ENCODE measurements at regions not wholly inside any gene's neighbourhood (a gene's known extent, or its start where the extent isn't known, plus 50 kb on each side); places are given as distances from the start of the nearest gene placed in this dataset.

DNA sequence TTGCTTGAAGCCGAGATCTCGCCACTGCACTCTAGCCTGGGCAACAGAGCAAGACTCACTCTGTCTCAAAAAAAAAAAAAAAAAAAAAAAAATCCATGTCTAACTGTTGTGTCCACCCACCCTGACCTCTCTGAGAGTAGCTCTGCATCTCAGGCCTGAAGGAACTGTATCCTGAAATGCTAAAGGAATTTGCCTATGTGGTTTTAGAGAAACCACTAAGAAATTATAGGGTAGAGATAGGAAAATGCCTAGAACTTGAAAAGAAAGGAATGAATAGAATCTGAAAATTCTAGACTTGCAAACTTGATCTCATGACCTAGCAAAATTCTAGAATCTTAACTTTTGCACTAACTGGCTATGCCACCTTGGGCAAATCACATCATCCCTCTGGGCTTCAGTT lies 217.5 kb upstream of the ROPN1 start:
- Mint-ChIP-seq H3K27ac (ENCODE audit: low read depth, unreplicated experiment) (no peak overlapping the region), H3K9me3 (ENCODE audit: unreplicated experiment) (no peaks in the 10 kb centered on the region), H3K27me3 (ENCODE audit: insufficient read depth, unreplicated experiment) (peaks cover 98% of the 10 kb centered on the region), H3K4me1 (ENCODE audit: insufficient read depth, unreplicated experiment) (no peaks in the 10 kb centered on the region), H3K36me3 (ENCODE audit: insufficient read depth, unreplicated experiment) (no peaks in the 10 kb centered on the region), H3K4me3 (ENCODE audit: unreplicated experiment) (no peak overlapping the region)
- BruUV-seq (replicated peaks): no TSS peak
- intact Hi-C loops (cut with micrococcal nuclease): no loop called here
- ChIA-PET CTCF (interaction anchor here (0.6 to 0.7 kb wide), 2 partner anchors 9 to 524 kb away, joined by 3 to 4 read pairs; no protein-coding TSS in a partner anchor), POLR2A (no interaction called here)
- TF ChIP-seq, protein P1, sequence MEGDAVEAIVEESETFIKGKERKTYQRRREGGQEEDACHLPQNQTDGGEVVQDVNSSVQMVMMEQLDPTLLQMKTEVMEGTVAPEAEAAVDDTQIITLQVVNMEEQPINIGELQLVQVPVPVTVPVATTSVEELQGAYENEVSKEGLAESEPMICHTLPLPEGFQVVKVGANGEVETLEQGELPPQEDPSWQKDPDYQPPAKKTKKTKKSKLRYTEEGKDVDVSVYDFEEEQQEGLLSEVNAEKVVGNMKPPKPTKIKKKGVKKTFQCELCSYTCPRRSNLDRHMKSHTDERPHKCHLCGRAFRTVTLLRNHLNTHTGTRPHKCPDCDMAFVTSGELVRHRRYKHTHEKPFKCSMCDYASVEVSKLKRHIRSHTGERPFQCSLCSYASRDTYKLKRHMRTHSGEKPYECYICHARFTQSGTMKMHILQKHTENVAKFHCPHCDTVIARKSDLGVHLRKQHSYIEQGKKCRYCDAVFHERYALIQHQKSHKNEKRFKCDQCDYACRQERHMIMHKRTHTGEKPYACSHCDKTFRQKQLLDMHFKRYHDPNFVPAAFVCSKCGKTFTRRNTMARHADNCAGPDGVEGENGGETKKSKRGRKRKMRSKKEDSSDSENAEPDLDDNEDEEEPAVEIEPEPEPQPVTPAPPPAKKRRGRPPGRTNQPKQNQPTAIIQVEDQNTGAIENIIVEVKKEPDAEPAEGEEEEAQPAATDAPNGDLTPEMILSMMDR (IDR thresholded peaks at IDR 0.05; ENCODE audit: unreplicated experiment): no peak
- no peak for DNase-seq (ENCODE audit: unreplicated experiment)

GRCh38 chr3:124210899-124211298 lies 219.0 kb upstream of the ROPN1 start:
- H3K9me3 Mint-ChIP-seq (ENCODE audit: unreplicated experiment): no peaks in the 10 kb centered on the region
- no peak overlapping the region for H3K27ac Mint-ChIP-seq (ENCODE audit: low read depth, unreplicated experiment)
- intact Hi-C loops (cut with micrococcal nuclease): no loop called here
- CTCF ChIA-PET: no interaction called here
- no peak for DNase-seq (ENCODE audit: unreplicated experiment)
- H3K4me1 Mint-ChIP-seq (ENCODE audit: insufficient read depth, unreplicated experiment): no peaks in the 10 kb centered on the region
- TF ChIP-seq, protein P1 (IDR thresholded peaks at IDR 0.05; ENCODE audit: unreplicated experiment): no peak
- peaks cover 96% of the 10 kb centered on the region for H3K27me3 Mint-ChIP-seq (ENCODE audit: insufficient read depth, unreplicated experiment)
- H3K4me3 Mint-ChIP-seq (ENCODE audit: unreplicated experiment): no peak overlapping the region
- POLR2A ChIA-PET: no interaction called here
- no TSS peak for BruUV-seq (replicated peaks)
- H3K36me3 Mint-ChIP-seq (ENCODE audit: insufficient read depth, unreplicated experiment): no peaks in the 10 kb centered on the region

- CTCF ChIA-PET: interaction anchor here (0.6 kb wide), 2 partner anchors 246 to 286 kb away, joined by 3 to 5 read pairs; no protein-coding TSS in a partner anchor
- Mint-ChIP-seq H3K27ac (ENCODE audit: low read depth, unreplicated experiment) (no peak overlapping the region), H3K27me3 (ENCODE audit: insufficient read depth, unreplicated experiment) (peaks cover 69% of the 10 kb centered on the region), H3K4me1 (ENCODE audit: insufficient read depth, unreplicated experiment) (no peaks in the 10 kb centered on the region), H3K4me3 (ENCODE audit: unreplicated experiment) (no peak overlapping the region), H3K9me3 (ENCODE audit: unreplicated experiment) (no peaks in the 10 kb centered on the region), H3K36me3 (ENCODE audit: insufficient read depth, unreplicated experiment) (no peaks in the 10 kb centered on the region)
- no TSS peak for BruUV-seq (replicated peaks)
- POLR2A ChIA-PET: no interaction called here
- DNase-seq (ENCODE audit: unreplicated experiment): no peak
- TF ChIP-seq, protein P1 (IDR thresholded peaks at IDR 0.05; ENCODE audit: unreplicated experiment): no peak
- intact Hi-C loops (cut with micrococcal nuclease): no loop called here
Observed at GRCh38 chr3:124213641-124214040, 221.7 kb upstream of the ROPN1 start.

GRCh38 chr3:124217542-124217941 lies 225.6 kb upstream of the ROPN1 start:
- no peak overlapping the region for H3K4me3 Mint-ChIP-seq (ENCODE audit: unreplicated experiment)
- BruUV-seq (replicated peaks): no TSS peak
- no peaks in the 10 kb centered on the region for H3K9me3 Mint-ChIP-seq (ENCODE audit: unreplicated experiment)
- H3K27me3 Mint-ChIP-seq (ENCODE audit: insufficient read depth, unreplicated experiment): peaks cover 65% of the 10 kb centered on the region
- no peak overlapping the region for H3K27ac Mint-ChIP-seq (ENCODE audit: low read depth, unreplicated experiment)
- POLR2A ChIA-PET: no interaction called here
- intact Hi-C loops (cut with micrococcal nuclease): no loop called here
- CTCF ChIA-PET: no interaction called here
- TF ChIP-seq, protein P1 (IDR thresholded peaks at IDR 0.05; ENCODE audit: unreplicated experiment): no peak
- DNase-seq (ENCODE audit: unreplicated experiment): peak; percentile 85
- no peaks in the 10 kb centered on the region for H3K36me3 Mint-ChIP-seq (ENCODE audit: insufficient read depth, unreplicated experiment)
- H3K4me1 Mint-ChIP-seq (ENCODE audit: insufficient read depth, unreplicated experiment): no peaks in the 10 kb centered on the region

Measured in MCF 10A (cell line).